Left lung (tissue), 4 donors: ENCODE measurements at regions not wholly inside any gene's neighbourhood (a gene's known extent, or its start where the extent isn't known, plus 50 kb on each side); places are given as distances from the start of the nearest gene placed in this dataset.

Experiments
- ATAC-seq: fragments of 200-7000 bp; cut with Tn5 transposase; one replicate; pipeline ENCODE4 v1.9.1; 2020; ENCODE audit warnings: moderate library complexity
- DNase-seq, 4 donors: peaks; one replicate each; pipeline ENCODE4 v3.0.0-alpha.2; 2013 to 2020
- H3K27ac ChIP-seq, 2 donors: fragments of 200-600 bp; sonication (generic) in 1 of 2; one replicate each; pipeline versions ENCODE4 v1.5.0 to v1.8.0; 2020 to 2021
- H3K27me3 ChIP-seq, 2 donors: fragments of 200-600 bp; sonication (generic) in 1 of 2; one replicate each; pipeline versions ENCODE4 v1.5.0 to v1.8.0; 2020 to 2021
- H3K36me3 ChIP-seq, 2 donors: fragments of 200-600 bp; sonication (generic) in 1 of 2; one replicate each; pipeline versions ENCODE4 v1.5.0 to v1.8.0; 2020 to 2021
- H3K4me1 ChIP-seq, 2 donors: fragments of 200-600 bp; one replicate each; pipeline ENCODE4 v1.8.0; 2021
- H3K4me3 ChIP-seq, 2 donors: fragments of 200-600 bp; sonication (generic) in 1 of 2; one replicate each; pipeline versions ENCODE4 v1.5.0 to v1.8.0; 2020 to 2021; ENCODE audit warnings: mild to moderate bottlenecking in 1 of 2
- H3K9me3 ChIP-seq, 2 donors: fragments of 200-600 bp; sonication (generic) in 1 of 2; one replicate each; pipeline versions ENCODE4 v1.5.0 to v1.8.0; 2020 to 2021
- CTCF ChIP-seq, 2 donors: fragments of 200-600 bp; sonication (generic) in 1 of 2; IDR thresholded peaks; one replicate each; pipeline versions ENCODE4 v1.5.0 to v1.8.0; 2021; ENCODE audit warnings: antibody characterized with exemption in 2 of 2
- intact Hi-C, 2 donors: fragments of 100-400 bp; cut with DNase I; formaldehyde crosslinking; loops; one replicate each; pipeline versions ENCODE4 v1.11.2 to v1.14.2; 2022
- donor health status: DM: no; HTN: yes; CAD: no.
- donor health status: DM: no; HTN: no; CAD: no.

- intact Hi-C loops: no loop called here
- H3K4me3 ChIP-seq: no peak overlapping the region
- no peaks in the 10 kb centered on the region for H3K4me1 ChIP-seq
- H3K36me3 ChIP-seq: no peaks in the 10 kb centered on the region
- ATAC-seq (no peak), DNase-seq (no peak)
- H3K9me3 ChIP-seq: peaks cover 0 to 5% of the 10 kb centered on the region in 2 donors
- H3K27ac ChIP-seq: no peak overlapping the region
- no peaks in the 10 kb centered on the region for H3K27me3 ChIP-seq
- no peak for TF ChIP-seq CTCF (IDR thresholded peaks at IDR 0.05)
These were observed 172.9 kb upstream of the ZFHX3 start for GRCh38 chr16:73220836-73221235.

- H3K9me3 ChIP-seq: peaks cover 0 to 5% of the 10 kb centered on the region in 2 donors
- intact Hi-C loops: no loop called here
- H3K27ac ChIP-seq: no peak overlapping the region
- TF ChIP-seq CTCF (IDR thresholded peaks at IDR 0.05): no peak
- H3K4me1 ChIP-seq: no peaks in the 10 kb centered on the region
- DNase-seq (no peak), ATAC-seq (no peak)
- H3K4me3 ChIP-seq: no peak overlapping the region
- H3K27me3 ChIP-seq: no peaks in the 10 kb centered on the region
- H3K36me3 ChIP-seq: no peaks in the 10 kb centered on the region
These were observed 171.2 kb upstream of the ZFHX3 start for GRCh38 chr16:73219176-73219575.

- ATAC-seq: no peak
- TF ChIP-seq CTCF (IDR thresholded peaks at IDR 0.05): no peak
- Histone ChIP-seq H3K9me3 (peaks cover 0 to 5% of the 10 kb centered on the region in 2 donors), H3K36me3 (no peaks in the 10 kb centered on the region), H3K4me1 (no peaks in the 10 kb centered on the region), H3K4me3 (no peak overlapping the region), H3K27ac (no peak overlapping the region), H3K27me3 (no peaks in the 10 kb centered on the region)
- intact Hi-C loops: no loop called here
- no peak for DNase-seq
These were observed 169.7 kb upstream of the ZFHX3 start for GRCh38 chr16:73217654-73218053.

- DNase-seq (no peak), ATAC-seq (no peak)
- no peaks in the 10 kb centered on the region for H3K36me3 ChIP-seq
- TF ChIP-seq CTCF (IDR thresholded peaks at IDR 0.05): no peak
- H3K4me1 ChIP-seq: no peaks in the 10 kb centered on the region
- no peak overlapping the region for H3K4me3 ChIP-seq
- no peaks in the 10 kb centered on the region for H3K27me3 ChIP-seq
- intact Hi-C loops: no loop called here
- no peak overlapping the region for H3K27ac ChIP-seq
- H3K9me3 ChIP-seq: peaks cover 0 to 5% of the 10 kb centered on the region in 2 donors
These were observed 169.0 kb upstream of the ZFHX3 start for GRCh38 chr16:73216932-73217331.

- peaks cover 0 to 5% of the 10 kb centered on the region in 2 donors for H3K9me3 ChIP-seq
- no peak for TF ChIP-seq CTCF (IDR thresholded peaks at IDR 0.05)
- ATAC-seq (no peak), DNase-seq (no peak)
- H3K27me3 ChIP-seq: no peaks in the 10 kb centered on the region
- intact Hi-C loops: no loop called here
- no peaks in the 10 kb centered on the region for H3K36me3 ChIP-seq
- H3K4me3 ChIP-seq: no peak overlapping the region
- no peak overlapping the region for H3K27ac ChIP-seq
- no peaks in the 10 kb centered on the region for H3K4me1 ChIP-seq
These were observed 167.9 kb upstream of the ZFHX3 start for GRCh38 chr16:73215678-73216377.
